ENCODE measurements at regions not wholly inside any gene's neighbourhood (a gene's known extent, or its start where the extent isn't known, plus 50 kb on each side); places are given as distances from the start of the nearest gene placed in this dataset.

- TF ChIP-seq CTCF (IDR thresholded peaks at IDR 0.05; ENCODE audit: low read depth, low read length) (no peak), EZH2phosphoT487 (IDR thresholded peaks at IDR 0.05; ENCODE audit: low read depth) (no peak)
Measured at GRCh38 chr2:13089971-13090370, 373.2 kb downstream of the TRIB2 start.

Data from OCI-LY3 (cell line).